ENCODE measurements at regions not wholly inside any gene's neighbourhood (a gene's known extent, or its start where the extent isn't known, plus 50 kb on each side); places are given as distances from the start of the nearest gene placed in this dataset.

- Histone ChIP-seq H3K9me3 (no peaks in the 10 kb centered on the region), H3K4me3 (no peak overlapping the region), H3K27me3 (no peaks in the 10 kb centered on the region), H3K27ac (no peak overlapping the region), H3K36me3 (no peaks in the 10 kb centered on the region), H3K4me1 (ENCODE audit: insufficient read depth) (no peaks in the 10 kb centered on the region)
- intact Hi-C loops (cut with DNase I) = no loop called here
- 36 to 49% (median 39%) methylated on average over 5 of the region's 5 CpGs for WGBS, 3 donors
- DNase-seq = no peak
- TF ChIP-seq POLR2A (IDR thresholded peaks at IDR 0.05) = no peak
- TF ChIP-seq, protein P1, sequence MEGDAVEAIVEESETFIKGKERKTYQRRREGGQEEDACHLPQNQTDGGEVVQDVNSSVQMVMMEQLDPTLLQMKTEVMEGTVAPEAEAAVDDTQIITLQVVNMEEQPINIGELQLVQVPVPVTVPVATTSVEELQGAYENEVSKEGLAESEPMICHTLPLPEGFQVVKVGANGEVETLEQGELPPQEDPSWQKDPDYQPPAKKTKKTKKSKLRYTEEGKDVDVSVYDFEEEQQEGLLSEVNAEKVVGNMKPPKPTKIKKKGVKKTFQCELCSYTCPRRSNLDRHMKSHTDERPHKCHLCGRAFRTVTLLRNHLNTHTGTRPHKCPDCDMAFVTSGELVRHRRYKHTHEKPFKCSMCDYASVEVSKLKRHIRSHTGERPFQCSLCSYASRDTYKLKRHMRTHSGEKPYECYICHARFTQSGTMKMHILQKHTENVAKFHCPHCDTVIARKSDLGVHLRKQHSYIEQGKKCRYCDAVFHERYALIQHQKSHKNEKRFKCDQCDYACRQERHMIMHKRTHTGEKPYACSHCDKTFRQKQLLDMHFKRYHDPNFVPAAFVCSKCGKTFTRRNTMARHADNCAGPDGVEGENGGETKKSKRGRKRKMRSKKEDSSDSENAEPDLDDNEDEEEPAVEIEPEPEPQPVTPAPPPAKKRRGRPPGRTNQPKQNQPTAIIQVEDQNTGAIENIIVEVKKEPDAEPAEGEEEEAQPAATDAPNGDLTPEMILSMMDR (IDR thresholded peaks at IDR 0.05) = no peak
- TF ChIP-seq EP300 (IDR thresholded peaks at IDR 0.05) = no peak
These were observed 205.9 kb downstream of the NSG2 start for GRCh38 chr5:174251305-174252000.

GRCh38 chr5:174252121-174252520 is 206.6 kb downstream of the NSG2 start:
- no peaks in the 10 kb centered on the region for H3K9me3 ChIP-seq
- no peaks in the 10 kb centered on the region for H3K36me3 ChIP-seq
- no peaks in the 10 kb centered on the region for H3K4me1 ChIP-seq (ENCODE audit: insufficient read depth)
- TF ChIP-seq EP300 (IDR thresholded peaks at IDR 0.05) (no peak), POLR2A (IDR thresholded peaks at IDR 0.05) (no peak)
- TF ChIP-seq, protein P1 (IDR thresholded peaks at IDR 0.05) = no peak
- no peaks in the 10 kb centered on the region for H3K27me3 ChIP-seq
- H3K27ac ChIP-seq = no peak overlapping the region
- H3K4me3 ChIP-seq = no peak overlapping the region
- no peak for DNase-seq
- WGBS, 3 donors = 27 to 54% (median 52%) methylated on average over 1 of the region's 1 CpG
- intact Hi-C loops (cut with DNase I) = no loop called here

DNA sequence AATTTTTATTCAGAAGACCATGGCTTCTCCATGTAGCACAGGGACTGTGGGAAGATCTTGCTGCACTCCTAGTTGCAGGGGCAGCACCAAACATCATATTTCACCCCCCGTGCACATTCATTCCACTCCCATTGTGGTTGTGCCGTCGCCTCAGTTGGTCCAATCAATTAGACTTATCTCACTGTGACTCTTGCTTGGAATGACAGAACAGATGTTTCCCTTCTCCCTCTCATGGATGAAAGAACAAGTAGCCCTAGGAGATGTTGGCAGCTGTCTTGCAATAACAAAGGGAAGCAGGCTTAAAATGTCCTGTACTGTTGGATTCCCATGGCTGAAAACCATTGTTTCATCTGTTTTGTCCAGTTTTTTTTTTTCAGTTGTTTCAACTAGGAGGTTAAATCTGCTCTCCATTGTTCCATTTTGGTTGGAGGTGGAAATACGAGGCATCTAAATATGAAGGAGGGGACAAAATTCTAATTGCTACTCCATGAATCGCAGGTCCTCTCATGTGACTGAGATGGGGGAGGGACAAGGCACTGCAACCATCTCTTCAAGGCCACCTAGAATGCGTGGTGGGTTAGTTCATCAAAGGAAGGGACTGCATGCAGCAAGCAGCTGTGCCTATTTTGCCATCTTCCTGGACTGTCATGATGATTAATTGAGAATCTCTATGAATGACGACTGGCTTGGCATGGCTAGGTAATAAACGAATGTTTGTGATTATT is 214.4 kb downstream of the NSG2 start:
- intact Hi-C loops (cut with DNase I) = no loop called here
- WGBS, 3 donors = 62 to 77% (median 70%) methylated on average over 8 of the region's 8 CpGs
- TF ChIP-seq, protein P1 (IDR thresholded peaks at IDR 0.05) = no peak
- TF ChIP-seq EP300 (IDR thresholded peaks at IDR 0.05) (no peak), POLR2A (IDR thresholded peaks at IDR 0.05) (no peak)

DNA sequence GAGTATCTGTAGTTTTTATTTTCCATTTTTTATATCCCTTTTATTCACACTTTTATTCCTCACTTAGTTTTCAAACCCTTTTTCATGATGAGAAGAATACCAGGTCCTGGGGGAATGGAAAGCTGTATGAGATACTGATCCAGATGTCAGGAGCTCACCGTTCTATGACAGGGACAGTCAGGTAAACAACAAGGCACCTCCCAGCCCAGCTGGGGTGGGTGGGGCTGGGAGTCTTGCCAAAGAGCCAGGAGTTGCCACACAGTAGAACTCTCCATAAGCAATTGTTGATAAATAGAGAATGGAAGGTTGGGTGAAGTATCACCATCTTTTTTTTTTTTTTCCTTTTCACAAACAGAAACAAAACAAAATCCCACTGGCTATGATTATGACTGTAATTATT is 225.8 kb downstream of the NSG2 start:
- Histone ChIP-seq H3K27me3 (no peaks in the 10 kb centered on the region), H3K4me3 (no peak overlapping the region), H3K36me3 (no peaks in the 10 kb centered on the region), H3K9me3 (no peaks in the 10 kb centered on the region), H3K4me1 (ENCODE audit: insufficient read depth) (no peaks in the 10 kb centered on the region), H3K27ac (no peak overlapping the region)
- 33 to 52% (median 45%) methylated on average over 1 of the region's 1 CpG for WGBS, 3 donors
- intact Hi-C loops (cut with DNase I) = no loop called here
- DNase-seq = no peak
- TF ChIP-seq, protein P1 (IDR thresholded peaks at IDR 0.05) = no peak
- TF ChIP-seq EP300 (IDR thresholded peaks at IDR 0.05) (no peak), POLR2A (IDR thresholded peaks at IDR 0.05) (no peak)

More for the DNA sequence above, 214.4 kb downstream of the NSG2 start:
- H3K36me3 ChIP-seq = no peaks in the 10 kb centered on the region
- H3K27me3 ChIP-seq = no peaks in the 10 kb centered on the region
- DNase-seq = no peak
- no peaks in the 10 kb centered on the region for H3K9me3 ChIP-seq
- no peak overlapping the region for H3K4me3 ChIP-seq
- H3K27ac ChIP-seq = no peak overlapping the region
- H3K4me1 ChIP-seq (ENCODE audit: insufficient read depth) = no peaks in the 10 kb centered on the region
